ENCODE measurements at regions not wholly inside any gene's neighbourhood (a gene's known extent, or its start where the extent isn't known, plus 50 kb on each side); places are given as distances from the start of the nearest gene placed in this dataset.

GRCh38 chr12:13687633-13688032, 293.8 kb downstream of the GRIN2B start:
- no peaks in the 10 kb centered on the region for H3K36me3 ChIP-seq (ENCODE audit: control insufficient read depth in 1 of 2, insufficient read depth in 2 of 2, low read length in 2 of 2)
- H3K4me2 ChIP-seq (ENCODE audit: low read length): no peak overlapping the region
- H3K4me1 ChIP-seq (ENCODE audit: control insufficient read depth in 1 of 2, insufficient read depth in 2 of 2, low read length in 2 of 2): peaks cover 17 to 23% of the 10 kb centered on the region in 2 experiments
- no peak overlapping the region for H3K4me3 ChIP-seq (replicated peaks in 1 of 2; ENCODE audit: low read depth in 1 of 2, low read length in 2 of 2)
- no TSS peak for BruUV-seq (replicated peaks)
- CTCF ChIA-PET: no interaction called here
- H2AFZ ChIP-seq (ENCODE audit: low read depth, low read length, poor library complexity, severe bottlenecking): no peak overlapping the region
- H3K27me3 ChIP-seq (ENCODE audit: insufficient read depth, low read length): no peaks in the 10 kb centered on the region
- RAD21 ChIA-PET (ENCODE audit: low non-redundant PET in 1 of 2, low total read pairs in 2 of 2, uncharacterized antibody in 2 of 2, unreplicated experiment in 2 of 2): no interaction called here
- ATAC-seq: no peak
- H3K27ac ChIP-seq (ENCODE audit: low read depth, low read length): no peak overlapping the region
- TF ChIP-seq SIN3A (IDR thresholded peaks at IDR 0.05; ENCODE audit: low read depth): no peak
- TF ChIP-seq POLR2AphosphoS5 (IDR thresholded peaks at IDR 0.05; ENCODE audit: low read depth, low read length): no peak
- no peak for TF ChIP-seq ZBTB33 (IDR thresholded peaks at IDR 0.05; ENCODE audit: extremely low read depth, insufficient replicate concordance, low read length)
- TF ChIP-seq SRF (IDR thresholded peaks at IDR 0.05; ENCODE audit: low read depth): no peak
- TF ChIP-seq ELF1 (IDR thresholded peaks at IDR 0.05; ENCODE audit: borderline replicate concordance, low read depth): no peak
- no peak for TF ChIP-seq CBX3 (IDR thresholded peaks at IDR 0.05; ENCODE audit: low read depth)
- TF ChIP-seq ATF3 (IDR thresholded peaks at IDR 0.05): no peak
- no peak for TF ChIP-seq EZH2 (IDR thresholded peaks at IDR 0.05)
- no peak for TF ChIP-seq ZFX (IDR thresholded peaks at IDR 0.05)
- TF ChIP-seq EGR1 (IDR thresholded peaks at IDR 0.05; ENCODE audit: low read depth): no peak
- TF ChIP-seq REST (IDR thresholded peaks at IDR 0.05; ENCODE audit: low read depth): no peak
- TF ChIP-seq ZNF274 (IDR thresholded peaks at IDR 0.05; ENCODE audit: low read depth, low read length): no peak
- no peak for TF ChIP-seq CTCF (IDR thresholded peaks at IDR 0.05 in 2 of 3, conservative IDR thresholded peaks at IDR 0.05 in 1 of 3; ENCODE audit: borderline replicate concordance in 1 of 3, insufficient read depth in 1 of 3, low read depth in 2 of 3, low read length in 2 of 3)
- TF ChIP-seq EZH2phosphoT487 (IDR thresholded peaks at IDR 0.05; ENCODE audit: borderline replicate concordance): no peak
- TF ChIP-seq FOSL1 (IDR thresholded peaks at IDR 0.05; ENCODE audit: low read depth): no peak
- TF ChIP-seq JUND (IDR thresholded peaks at IDR 0.05): no peak
- no peak for TF ChIP-seq SP1 (IDR thresholded peaks at IDR 0.05; ENCODE audit: low read depth)
- TF ChIP-seq POLR2A (IDR thresholded peaks at IDR 0.05; ENCODE audit: borderline replicate concordance, extremely low read depth, insufficient read depth, insufficient read length): no peak
- TF ChIP-seq MAX (IDR thresholded peaks at IDR 0.05): no peak
- TF ChIP-seq CEBPB (IDR thresholded peaks at IDR 0.05; ENCODE audit: low read depth): no peak
- POLR2A ChIA-PET: no interaction called here
- DNase-seq (ENCODE audit: low read depth, low spot score): no peak
- H3K79me2 ChIP-seq (ENCODE audit: insufficient read depth, low read length): no peaks in the 10 kb centered on the region
- H3K9me2 ChIP-seq (ENCODE audit: insufficient read depth): no peaks in the 10 kb centered on the region
- H3K9ac ChIP-seq (ENCODE audit: low read length): no peak overlapping the region
- no peaks in the 10 kb centered on the region for H4K20me1 ChIP-seq (ENCODE audit: insufficient read depth)
- H3K9me3 ChIP-seq (ENCODE audit: control insufficient read depth in 1 of 2, insufficient read depth in 1 of 2, low read depth in 1 of 2, low read length in 2 of 2): no peaks in the 10 kb centered on the region
- intact Hi-C loops (cut with micrococcal nuclease): no loop called here

Measured in HCT116 (cell line).